Suprapubic skin (tissue), 4 donors: ENCODE measurements at regions not wholly inside any gene's neighbourhood (a gene's known extent, or its start where the extent isn't known, plus 50 kb on each side); places are given as distances from the start of the nearest gene placed in this dataset.

ENCODE experiments used
- CTCF ChIP-seq, 2 donors: fragments of 200-600 bp in 1 of 2; fragments of 450-650 bp in 1 of 2; sonication (generic) in 1 of 2; IDR thresholded peaks; one replicate each; pipeline ENCODE4 v1.5.1; 2016 to 2019; ENCODE audit warnings: antibody characterized with exemption in 2 of 2, mild to moderate bottlenecking in 1 of 2, moderate library complexity in 1 of 2
- POLR2A ChIP-seq, 2 donors: fragments of 450-650 bp; IDR thresholded peaks; one replicate each; pipeline ENCODE4 v1.6.1; 2017; ENCODE audit warnings: antibody characterized with exemption in 2 of 2, mild to moderate bottlenecking in 2 of 2, moderate library complexity in 2 of 2
- POLR2AphosphoS5 ChIP-seq, 3 donors: sonication (generic); formaldehyde crosslinking; IDR thresholded peaks; one replicate each; pipeline ENCODE4 v1.6.1; 2017; ENCODE audit warnings: antibody characterized with exemption in 3 of 3

GRCh38 chr1:192926736-192927135 is 117.9 kb downstream of the RGS2 start:
- TF ChIP-seq POLR2A (IDR thresholded peaks at IDR 0.05) (no peak), POLR2AphosphoS5 (IDR thresholded peaks at IDR 0.05) (no peak), CTCF (IDR thresholded peaks at IDR 0.05) (no peak)
